Sigmoid colon (tissue), 4 donors: ENCODE measurements at regions not wholly inside any gene's neighbourhood (a gene's known extent, or its start where the extent isn't known, plus 50 kb on each side); places are given as distances from the start of the nearest gene placed in this dataset.

Experiments
- CTCF ChIP-seq, 4 experiments: fragments of 450-650 bp in 3 of 4; fragments of 200-600 bp in 1 of 4; IDR thresholded peaks; one replicate each; pipeline ENCODE4 v1.5.1; 2016 to 2019; ENCODE audit warnings: antibody characterized with exemption in 4 of 4, mild to moderate bottlenecking in 3 of 4, moderate library complexity in 2 of 4
- EP300 ChIP-seq, 4 donors: sonication (generic); formaldehyde crosslinking; IDR thresholded peaks; one replicate each; pipeline ENCODE4 v1.6.1; 2017; ENCODE audit warnings: antibody characterized with exemption in 4 of 4
- POLR2A ChIP-seq, 2 donors: fragments of 450-650 bp; IDR thresholded peaks; one replicate each; pipeline ENCODE4 v1.6.1; 2016; ENCODE audit warnings: antibody characterized with exemption in 2 of 2, mild to moderate bottlenecking in 2 of 2, moderate library complexity in 2 of 2

GRCh38 chr15:31477301-31477700, 150.7 kb downstream of the KLF13 start:
- no peak for TF ChIP-seq CTCF (IDR thresholded peaks at IDR 0.05)
- TF ChIP-seq EP300 (IDR thresholded peaks at IDR 0.05) = no peak
- no peak for TF ChIP-seq POLR2A (IDR thresholded peaks at IDR 0.05)
